HG02798 (cell line): ENCODE measurements at regions not wholly inside any gene's neighbourhood (a gene's known extent, or its start where the extent isn't known, plus 50 kb on each side); places are given as distances from the start of the nearest gene placed in this dataset.

Source experiments
- ATAC-seq: cut with Tn5 transposase; IDR thresholded peaks from one replicate; pipeline ENCODE4 v1.9.1; 2021; ENCODE audit warnings: mild to moderate bottlenecking; ENCODE audit not compliant: unreplicated experiment, poor library complexity

DNA sequence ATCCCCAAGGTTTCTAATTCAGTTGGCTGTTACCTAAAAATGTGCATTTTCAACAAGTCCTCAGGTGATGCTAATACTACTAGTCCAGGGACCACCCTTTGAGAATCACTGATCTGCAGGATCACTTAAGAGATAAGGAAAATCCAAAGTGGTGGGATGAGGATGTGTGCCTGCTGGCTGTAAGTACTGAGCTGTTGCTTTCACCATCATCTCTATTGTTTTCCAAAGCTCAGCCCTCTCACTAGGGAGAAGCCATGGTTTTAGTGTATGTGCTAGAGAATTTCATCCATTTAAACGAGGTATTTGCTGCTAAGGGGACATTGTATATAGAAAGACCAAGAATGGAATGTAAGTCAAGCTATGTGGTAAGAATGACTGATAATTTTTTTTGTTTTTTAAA lies 202.3 kb downstream of the KIF21A start:
- no peak for ATAC-seq

DNA sequence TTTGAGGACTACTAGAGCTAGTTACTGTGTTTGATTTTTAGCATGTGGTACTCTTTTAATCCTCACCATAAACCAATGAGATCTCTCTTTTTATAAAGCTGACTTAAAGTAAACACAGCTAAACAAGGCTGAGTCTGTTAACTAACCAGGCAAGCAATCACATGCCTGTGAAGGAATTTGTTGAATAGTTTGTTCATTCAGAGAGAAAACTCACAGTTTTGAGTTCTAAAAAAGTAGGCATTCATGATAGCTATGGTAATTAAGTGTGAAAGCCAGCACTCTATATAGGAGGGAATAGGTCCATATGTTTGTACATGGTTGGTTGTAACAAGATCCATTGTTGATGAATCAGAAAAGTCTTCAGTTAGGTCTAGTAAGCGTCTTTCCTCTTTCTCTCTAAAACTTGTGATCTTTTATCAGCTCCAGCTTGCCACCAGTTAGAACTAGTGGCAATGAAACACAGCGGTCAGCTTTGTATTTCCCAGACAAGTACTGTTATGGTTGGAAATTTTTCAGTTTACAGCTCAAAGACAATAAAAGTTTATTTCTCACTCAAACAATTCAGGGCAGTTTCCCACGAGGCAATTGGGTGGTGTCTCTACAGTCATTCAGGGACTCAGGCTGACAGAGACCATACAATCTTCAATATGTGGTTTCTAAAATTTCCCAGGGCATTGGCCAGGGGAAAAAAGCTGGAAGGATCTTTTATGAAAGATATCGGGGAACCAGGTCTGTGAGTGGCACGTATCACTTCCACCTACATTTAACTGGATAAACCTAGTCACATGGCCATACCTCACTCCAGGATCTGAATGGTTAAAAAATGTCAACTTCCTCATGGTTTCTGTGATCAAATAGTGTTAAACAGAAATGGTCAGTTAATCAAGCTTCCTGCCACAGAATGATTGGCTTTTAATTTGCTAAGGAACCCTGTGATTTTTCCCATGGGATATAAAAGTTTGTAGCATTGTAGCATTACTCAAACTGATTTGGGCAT lies 203.1 kb downstream of the KIF21A start:
- no peak for ATAC-seq

DNA sequence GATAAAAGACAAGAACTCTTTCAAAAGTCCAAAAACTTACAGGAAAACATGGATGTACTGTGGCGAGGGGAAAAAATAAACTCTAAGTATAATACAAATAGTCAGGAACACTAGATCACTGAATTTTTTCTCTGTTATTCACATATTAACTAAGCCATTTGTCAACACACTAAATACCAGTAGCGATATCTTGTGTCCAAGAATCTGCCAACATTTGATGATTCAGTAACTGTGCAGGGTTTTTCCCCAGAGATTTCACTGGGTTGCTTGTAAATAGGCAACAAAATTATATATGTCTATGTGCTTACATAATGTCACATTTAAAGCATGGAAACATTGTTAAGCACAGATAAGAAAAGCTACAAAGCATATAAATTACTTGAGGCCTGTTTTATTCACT lies 205.9 kb downstream of the KIF21A start:
- ATAC-seq = no peak

DNA sequence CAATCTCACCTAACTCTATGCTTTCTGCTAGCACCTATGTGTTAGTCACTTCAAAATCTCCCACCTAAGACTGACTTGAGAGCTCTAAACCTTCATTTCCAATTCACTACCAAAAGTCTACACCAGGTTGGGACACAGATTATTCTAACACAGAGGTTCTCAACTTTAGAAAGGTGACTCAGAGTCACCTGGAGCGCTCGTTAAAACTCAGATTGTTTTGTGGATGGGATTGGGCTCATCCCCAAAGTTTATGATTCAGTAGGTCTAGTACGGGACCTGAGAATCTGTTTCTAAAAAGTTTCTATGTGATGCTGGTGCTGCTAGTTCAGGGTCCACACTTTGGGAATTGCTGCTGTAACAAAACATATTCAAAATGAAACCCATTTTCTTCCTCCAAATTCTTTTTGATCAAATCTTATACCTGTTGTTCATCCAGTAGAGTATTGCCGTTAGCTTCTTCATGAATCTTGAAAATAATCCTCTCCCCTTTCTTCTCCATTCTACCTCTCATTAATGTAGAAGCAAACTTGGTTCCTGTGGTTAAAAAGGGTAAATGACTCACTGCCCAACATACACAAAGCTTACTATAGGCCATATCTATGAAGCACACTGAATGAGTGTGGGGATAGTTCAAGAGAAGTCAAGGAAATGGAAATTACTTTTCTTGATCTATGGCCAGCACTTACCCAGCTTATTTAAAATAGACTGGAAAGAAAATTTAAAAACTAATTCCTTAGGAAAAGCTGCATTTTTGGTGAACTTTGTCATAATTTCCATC lies 206.7 kb downstream of the KIF21A start:
- no peak for ATAC-seq

DNA sequence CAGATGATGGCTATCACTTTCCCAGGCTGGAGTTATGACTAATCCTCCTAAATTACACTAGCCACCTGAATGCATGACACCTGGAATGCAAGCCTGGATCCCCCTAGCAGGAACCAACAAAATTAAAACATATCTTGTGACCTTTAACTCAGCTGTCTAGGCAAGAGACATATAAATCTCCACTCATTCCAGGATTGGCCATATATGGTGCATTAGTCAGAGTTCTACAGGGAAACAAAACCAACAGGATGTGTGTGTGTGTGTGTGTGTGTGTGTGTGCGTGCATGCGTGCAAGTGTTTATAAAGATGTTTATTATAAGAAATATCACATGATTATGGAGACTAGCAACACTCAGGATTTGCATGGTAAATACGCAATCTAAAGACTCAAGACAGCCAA lies 212.8 kb downstream of the KIF21A start:
- ATAC-seq = no peak

DNA sequence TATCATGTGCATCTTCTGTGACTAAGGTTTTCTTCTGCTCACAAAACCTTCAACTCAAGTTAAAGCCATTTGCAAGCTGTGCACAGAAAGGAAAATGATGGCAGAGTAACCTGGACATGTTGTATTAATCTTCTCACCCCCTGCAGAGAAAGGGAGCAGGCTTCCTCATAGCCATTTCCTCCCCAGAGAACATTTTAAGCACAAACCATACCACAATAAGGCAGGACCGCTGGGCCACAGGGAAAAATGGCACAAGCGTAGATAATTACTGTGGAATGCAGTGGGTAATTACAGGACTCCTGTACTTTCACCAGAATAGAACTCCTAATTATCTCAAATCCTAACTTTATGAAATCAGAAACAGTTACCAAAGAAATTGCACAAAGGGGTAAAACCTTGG lies 215.7 kb downstream of the KIF21A start:
- no peak for ATAC-seq

DNA sequence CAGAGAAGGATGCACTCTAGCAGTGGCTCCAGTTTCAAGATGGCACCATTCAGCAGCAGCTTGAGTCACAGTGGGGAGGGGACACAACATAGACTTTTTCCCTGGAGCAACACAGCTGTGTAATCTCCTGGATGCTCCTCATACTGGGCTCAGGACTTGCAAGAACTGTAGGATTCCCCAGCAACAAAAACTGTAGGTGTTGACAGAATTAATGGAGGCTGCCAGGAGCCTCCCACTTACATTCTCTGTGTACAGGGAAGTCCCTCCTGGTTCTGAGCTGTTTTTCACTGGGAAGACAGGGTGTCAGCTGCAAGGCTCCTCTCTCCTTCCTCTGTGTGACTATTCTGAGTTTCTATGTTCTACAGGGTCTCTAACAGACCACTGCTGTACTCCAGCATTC lies 217.9 kb downstream of the KIF21A start:
- no peak for ATAC-seq

DNA sequence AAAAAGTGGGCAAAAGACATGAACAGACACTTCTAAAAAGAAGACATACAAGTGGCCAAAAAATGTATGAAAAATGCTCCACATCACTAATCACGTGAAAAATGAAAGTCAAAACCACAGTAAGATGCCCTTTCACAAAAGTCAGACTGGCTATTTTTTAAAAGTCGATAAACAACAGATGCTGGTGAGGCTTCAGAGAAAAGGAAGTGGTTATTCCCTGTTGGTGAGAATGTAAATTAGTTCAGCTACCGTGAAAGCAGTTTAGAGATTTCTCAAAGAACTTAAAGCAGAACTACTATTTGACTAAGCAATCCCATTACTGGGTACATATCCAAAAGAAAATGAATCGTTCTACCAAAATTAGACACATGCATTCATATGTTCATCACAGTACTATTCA lies 237.0 kb downstream of the KIF21A start:
- peak; percentile 49 for ATAC-seq

DNA sequence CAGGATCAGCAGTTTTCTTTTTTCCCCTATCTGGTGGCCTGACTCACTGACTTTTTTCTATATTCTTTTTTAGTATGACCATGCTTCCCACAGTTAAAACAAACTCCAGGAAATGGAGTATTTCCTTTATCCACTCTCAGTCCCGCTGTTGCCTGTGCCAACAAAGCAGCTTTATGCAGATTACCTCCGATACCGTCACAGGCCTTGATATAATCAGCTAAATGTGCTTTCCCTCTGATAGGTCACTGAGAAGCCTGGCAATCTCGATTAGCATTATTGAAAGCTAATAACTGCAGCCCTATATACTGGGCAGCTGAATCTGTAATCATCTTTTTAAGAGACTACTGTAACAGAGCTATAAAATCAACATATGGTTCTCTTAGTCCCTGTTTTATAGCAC lies 243.6 kb downstream of the KIF21A start:
- no peak for ATAC-seq

DNA sequence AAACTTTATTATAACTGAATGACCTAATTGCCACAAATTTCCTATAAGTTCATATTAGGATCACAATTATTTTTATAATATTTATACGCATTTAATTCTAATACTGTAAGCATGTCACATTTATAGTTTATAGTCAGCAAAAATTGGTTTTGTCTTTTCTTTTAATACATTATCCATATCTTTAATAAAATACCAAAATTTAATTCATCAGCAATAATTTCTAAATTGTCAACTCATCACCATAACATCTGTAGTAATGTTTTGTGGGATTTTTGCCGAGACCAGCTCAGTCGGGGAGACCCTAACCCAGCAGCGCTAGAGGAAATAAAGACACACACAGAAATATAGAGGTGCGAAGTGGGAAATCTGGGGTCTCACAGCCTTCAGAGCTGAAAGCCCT lies 254.2 kb downstream of the KIF21A start:
- ATAC-seq = no peak

DNA sequence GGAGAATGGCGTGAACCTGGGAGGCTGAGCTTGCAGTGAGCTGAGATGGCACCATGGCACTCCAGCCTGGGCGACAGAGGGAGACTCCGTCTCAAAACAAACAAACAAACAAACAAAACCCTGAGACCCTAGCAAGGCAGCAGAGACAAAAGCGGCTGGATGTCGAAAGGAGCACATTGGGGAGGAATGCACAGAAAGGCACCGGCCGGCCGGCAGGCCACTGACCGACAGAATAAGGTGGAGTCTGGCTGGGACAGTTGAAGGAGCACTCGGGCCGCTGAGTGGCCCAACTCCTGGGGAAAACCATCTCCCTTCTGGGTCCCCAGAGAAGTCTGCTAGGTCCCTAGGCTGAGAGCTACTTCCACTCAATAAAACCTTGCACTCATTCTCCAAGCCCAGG lies 256.2 kb downstream of the KIF21A start:
- no peak for ATAC-seq

DNA sequence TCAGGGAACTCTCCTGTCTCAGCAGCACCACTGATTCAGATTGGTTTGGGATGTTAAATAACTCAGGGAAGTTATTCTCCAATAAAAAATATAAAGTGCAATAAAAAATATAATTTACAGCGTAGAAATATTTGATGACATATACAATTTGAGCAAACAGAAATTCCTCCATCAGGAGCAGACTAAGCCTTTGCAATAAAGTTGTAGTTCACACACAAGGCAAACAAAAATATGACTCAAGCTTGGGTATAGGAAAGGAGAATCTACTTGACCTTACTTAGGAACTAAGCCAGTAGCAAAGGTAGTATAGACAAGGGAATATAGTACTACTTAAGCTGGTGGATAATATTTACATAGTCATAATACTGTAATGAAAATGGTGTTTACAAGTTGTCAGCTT lies 264.1 kb downstream of the KIF21A start:
- ATAC-seq = no peak

DNA sequence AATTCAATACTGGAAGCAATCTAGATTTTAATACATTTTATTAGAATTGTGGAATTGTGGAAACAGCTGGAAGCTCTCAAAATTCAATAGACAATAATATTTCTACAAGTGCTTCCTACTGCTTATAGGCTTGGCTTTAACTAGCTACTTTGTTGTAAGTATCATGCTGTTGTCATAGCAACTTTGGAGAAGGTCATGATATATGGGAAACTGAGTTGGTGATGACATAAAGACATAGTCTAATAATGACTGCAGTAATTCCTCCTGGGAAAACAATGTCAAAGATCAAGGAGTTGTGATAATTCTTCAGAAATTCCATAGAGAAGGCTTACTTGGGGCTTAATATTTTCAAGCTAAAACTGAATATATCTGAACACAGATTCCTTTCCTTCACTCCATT lies 266.6 kb downstream of the KIF21A start:
- no peak for ATAC-seq

DNA sequence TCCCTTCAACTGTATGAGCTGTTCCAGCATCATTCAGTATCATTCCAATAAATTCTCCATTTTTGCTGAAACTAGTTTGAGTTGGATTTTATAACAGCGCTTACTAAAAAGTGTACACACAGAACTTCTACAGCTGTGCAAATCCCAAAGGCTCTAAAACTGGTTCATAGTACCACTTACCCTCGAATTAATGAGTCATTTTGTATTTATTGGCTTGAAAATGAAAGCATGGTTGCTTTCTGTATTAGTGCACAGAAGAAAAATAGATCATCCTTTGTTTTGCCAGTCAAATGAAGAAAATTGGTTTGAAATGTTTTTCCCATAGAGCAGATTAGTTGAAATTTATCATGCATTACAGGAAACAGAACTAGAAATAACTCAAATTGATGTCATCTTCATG lies 268.3 kb upstream of the CPNE8 start:
- peak; percentile 68 for ATAC-seq

DNA sequence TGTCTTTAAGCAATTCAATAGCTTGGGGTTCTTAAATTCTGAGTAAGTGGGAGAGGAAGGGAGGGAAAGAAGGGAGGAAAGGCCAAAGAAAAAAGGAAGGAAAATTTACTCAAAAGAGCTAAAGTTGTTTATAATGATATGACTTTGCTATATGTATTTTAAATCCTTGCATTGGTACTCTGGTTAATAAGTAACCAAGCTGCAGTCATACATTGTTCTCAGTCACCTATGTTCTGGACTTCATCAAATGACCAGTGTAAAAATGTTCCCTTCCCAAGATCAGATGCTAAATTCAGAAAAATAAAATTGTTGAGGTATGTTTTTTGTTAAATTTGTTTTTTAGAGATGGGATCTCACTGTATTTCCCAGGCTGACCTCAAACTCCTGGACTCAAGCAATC lies 259.9 kb upstream of the CPNE8 start:
- ATAC-seq = no peak

DNA sequence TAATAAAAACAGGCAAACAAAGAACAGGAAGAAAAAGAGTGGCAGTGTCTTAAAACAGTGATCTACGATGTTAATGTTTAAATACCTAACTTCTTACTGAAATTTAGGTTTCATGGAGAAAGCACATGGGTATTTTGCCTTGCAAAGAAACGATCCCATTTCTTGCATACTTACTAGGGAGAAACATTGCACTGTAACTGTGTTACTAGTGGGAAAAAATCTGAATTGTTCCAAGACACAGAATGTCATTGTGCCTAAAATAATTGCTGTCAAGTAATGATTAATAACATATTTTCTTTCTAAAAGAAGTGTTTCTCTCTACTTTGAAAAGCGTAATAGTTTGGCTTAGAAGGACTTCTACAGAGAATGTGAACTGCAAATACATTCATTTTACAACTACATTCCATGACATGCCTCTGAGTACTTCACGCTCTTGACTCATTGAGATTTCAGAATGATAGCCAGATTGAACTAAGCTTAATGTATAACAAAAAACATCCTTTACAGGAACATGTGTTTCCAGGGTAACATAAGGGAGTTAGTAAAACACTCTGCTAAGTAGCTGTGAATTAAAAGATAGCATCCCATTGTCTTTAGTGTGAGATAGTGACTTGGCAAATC lies 256.2 kb upstream of the CPNE8 start:
- no peak for ATAC-seq

DNA sequence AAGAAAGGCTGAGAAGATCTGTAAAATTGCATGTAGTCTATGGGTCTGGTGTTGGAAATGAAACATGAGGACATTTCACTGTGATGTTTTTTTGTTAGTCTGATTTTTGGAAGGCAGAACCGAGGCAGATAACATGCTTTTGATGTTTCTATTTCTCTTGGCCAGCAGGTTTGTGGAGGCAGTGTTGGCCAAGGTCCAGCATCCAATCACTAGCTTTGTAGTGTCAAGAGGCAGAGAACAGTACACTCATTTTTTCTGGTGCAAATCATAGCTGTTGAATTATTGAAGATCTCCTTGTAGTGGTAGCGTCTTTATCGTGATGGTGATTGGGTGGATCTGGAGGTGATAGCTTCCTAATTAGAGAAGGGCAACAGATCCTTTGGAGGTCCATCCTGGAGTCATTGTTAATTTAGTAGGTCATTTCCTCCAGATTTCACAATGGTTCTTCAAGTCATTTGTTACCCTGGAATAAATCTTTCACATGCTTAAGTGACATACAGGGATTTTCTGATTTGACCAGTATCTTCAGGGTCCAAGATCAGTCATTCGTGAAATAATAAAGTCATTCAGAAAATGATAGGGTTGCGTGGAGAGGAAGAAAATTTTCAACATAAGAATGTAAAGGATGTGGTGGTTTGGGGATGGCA lies 252.4 kb upstream of the CPNE8 start:
- ATAC-seq = no peak

DNA sequence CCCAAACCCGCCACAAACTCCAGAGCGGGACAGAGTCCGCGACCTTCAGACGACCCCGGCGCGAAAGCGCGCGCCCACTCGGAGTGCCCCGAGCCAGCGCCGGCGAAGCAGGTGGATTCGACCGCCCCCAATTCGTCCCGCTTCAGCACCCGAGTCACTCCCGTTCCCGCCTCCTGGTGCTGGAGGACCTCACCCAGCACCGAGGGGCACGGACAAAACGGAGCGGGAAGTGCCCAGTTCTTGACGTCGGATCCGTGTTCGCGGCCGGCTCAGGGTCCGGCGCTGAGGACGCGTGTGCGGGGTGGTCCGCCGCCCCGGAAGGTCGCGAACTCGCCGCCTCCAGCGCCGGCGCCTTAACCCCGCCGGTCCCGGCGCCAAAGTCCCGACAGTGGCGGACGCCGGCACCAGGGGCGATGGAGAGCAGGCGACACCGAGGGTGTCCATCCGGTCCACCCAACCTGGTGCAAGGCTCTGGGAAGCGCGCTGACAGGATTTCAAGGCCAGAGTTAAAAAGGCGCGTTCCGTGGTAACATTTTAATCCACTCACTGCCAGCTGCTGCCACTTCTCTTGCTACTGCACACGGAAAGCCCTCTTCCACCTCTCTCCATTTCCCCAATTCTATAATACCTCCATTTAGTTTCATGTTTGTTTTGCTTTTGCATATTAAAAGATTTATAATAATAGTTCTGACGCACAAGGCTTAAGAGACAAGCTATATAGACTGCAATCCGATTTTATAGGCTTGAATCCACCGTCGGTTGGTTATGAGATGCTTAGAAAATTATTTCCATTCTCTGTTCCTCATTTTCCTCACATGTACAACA lies 240.0 kb upstream of the CPNE8 start:
- ATAC-seq = peak; percentile 95

DNA sequence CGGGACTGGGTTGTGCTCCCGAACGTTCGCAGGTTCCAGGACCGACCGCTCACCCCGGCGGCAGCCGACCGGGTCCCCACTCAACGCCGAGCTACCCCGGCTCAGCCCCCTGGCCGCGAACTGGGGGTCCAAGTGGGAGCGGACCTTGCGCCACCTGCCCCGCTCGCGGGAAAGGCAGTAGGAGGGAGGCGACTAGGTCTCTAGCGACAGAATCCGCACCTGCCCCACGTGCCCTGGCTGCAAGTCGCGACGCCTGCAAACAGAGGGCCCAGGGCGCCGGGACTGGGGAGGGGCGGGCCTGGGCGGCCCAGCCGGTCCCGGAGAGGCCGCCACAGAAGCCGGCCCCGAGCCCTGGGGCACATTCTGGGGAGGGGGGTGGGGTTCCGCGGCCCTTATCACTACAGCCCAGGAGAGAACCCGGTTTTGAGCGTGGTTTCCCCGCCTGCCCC lies 239.2 kb upstream of the CPNE8 start:
- ATAC-seq = no peak

DNA sequence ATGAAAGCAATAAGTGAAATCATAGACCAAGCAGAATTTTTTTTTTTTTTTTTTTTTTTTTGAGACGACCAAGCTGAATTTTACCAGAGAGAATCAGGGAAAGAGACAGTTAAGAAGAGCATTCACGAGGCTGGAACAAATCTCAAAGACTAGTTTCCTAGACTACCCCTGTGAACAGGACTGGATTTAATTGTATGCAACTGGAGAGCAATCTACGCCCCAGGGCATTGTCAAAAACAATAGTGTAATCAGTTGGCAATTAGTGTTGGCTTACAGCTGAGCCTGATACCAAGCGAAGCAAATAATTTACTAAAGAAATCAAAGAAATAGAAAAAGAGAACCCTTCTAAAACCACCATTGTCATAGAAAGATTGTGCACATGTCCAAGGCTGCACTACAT lies 232.9 kb upstream of the CPNE8 start:
- no peak for ATAC-seq
